ENCODE measurements at regions not wholly inside any gene's neighbourhood (a gene's known extent, or its start where the extent isn't known, plus 50 kb on each side); places are given as distances from the start of the nearest gene placed in this dataset.

- no peak for TF ChIP-seq CTCF (conservative IDR thresholded peaks at IDR 0.05; ENCODE audit: low read depth, low read length)
- TF ChIP-seq EZH2phosphoT487 (IDR thresholded peaks at IDR 0.05; ENCODE audit: borderline replicate concordance, low read length) = no peak
Measured at GRCh38 chr7:67413670-67414069, 417.0 kb downstream of the TYW1 start.
